ENCODE measurements at regions not wholly inside any gene's neighbourhood (a gene's known extent, or its start where the extent isn't known, plus 50 kb on each side); places are given as distances from the start of the nearest gene placed in this dataset.
"Not testable (repeated sequence)": the region's sequence is repeated elsewhere in the genome, so short reads cannot be mapped to it uniquely, and the experiment has no call there.

GRCh38 chr2:195164930-195165329 is 492.1 kb upstream of the SLC39A10 start:
- H3K4me1 Mint-ChIP-seq (ENCODE audit: low read depth): no peaks in the 10 kb centered on the region
- H3K27me3 Mint-ChIP-seq (ENCODE audit: low read depth): peaks cover 7% of the 10 kb centered on the region
- DNase-seq (ENCODE audit: low spot score): no peak
- no peaks in the 10 kb centered on the region for H3K36me3 Mint-ChIP-seq (ENCODE audit: low read depth)
- H3K9me3 Mint-ChIP-seq: no peaks in the 10 kb centered on the region
- no peak overlapping the region for H3K27ac Mint-ChIP-seq
- intact Hi-C loops (cut with micrococcal nuclease): no loop called here
- H3K4me3 Mint-ChIP-seq (ENCODE audit: low read depth): no peak overlapping the region

GRCh38 chr2:195162918-195163317 is 494.1 kb upstream of the SLC39A10 start:
- Mint-ChIP-seq H3K36me3 (ENCODE audit: low read depth) (no peaks in the 10 kb centered on the region), H3K27ac (no peak overlapping the region), H3K27me3 (ENCODE audit: low read depth) (peaks cover 9% of the 10 kb centered on the region), H3K4me3 (ENCODE audit: low read depth) (no peak overlapping the region), H3K9me3 (no peaks in the 10 kb centered on the region), H3K4me1 (ENCODE audit: low read depth) (no peaks in the 10 kb centered on the region)
- DNase-seq (ENCODE audit: low spot score): no peak
- intact Hi-C loops (cut with micrococcal nuclease): no loop called here

- Mint-ChIP-seq H3K9me3 (no peaks in the 10 kb centered on the region), H3K4me1 (ENCODE audit: low read depth) (no peaks in the 10 kb centered on the region), H3K27ac (no peak overlapping the region), H3K4me3 (ENCODE audit: low read depth) (no peak overlapping the region), H3K36me3 (ENCODE audit: low read depth) (no peaks in the 10 kb centered on the region), H3K27me3 (ENCODE audit: low read depth) (peaks cover 9% of the 10 kb centered on the region)
- intact Hi-C loops (cut with micrococcal nuclease): no loop called here
- DNase-seq (ENCODE audit: low spot score): no peak
Measured at GRCh38 chr2:195162194-195162593, 494.8 kb upstream of the SLC39A10 start.

GRCh38 chr2:195160963-195161362 is 496.1 kb upstream of the SLC39A10 start:
- no peak overlapping the region for H3K4me3 Mint-ChIP-seq (ENCODE audit: low read depth)
- H3K9me3 Mint-ChIP-seq: no peaks in the 10 kb centered on the region
- DNase-seq (ENCODE audit: low spot score): no peak
- H3K4me1 Mint-ChIP-seq (ENCODE audit: low read depth): no peaks in the 10 kb centered on the region
- intact Hi-C loops (cut with micrococcal nuclease): no loop called here
- H3K27me3 Mint-ChIP-seq (ENCODE audit: low read depth): peaks cover 9% of the 10 kb centered on the region
- no peaks in the 10 kb centered on the region for H3K36me3 Mint-ChIP-seq (ENCODE audit: low read depth)
- no peak overlapping the region for H3K27ac Mint-ChIP-seq

- Mint-ChIP-seq H3K4me1 (ENCODE audit: low read depth) (no peaks in the 10 kb centered on the region), H3K36me3 (ENCODE audit: low read depth) (no peaks in the 10 kb centered on the region)
- intact Hi-C loops (cut with micrococcal nuclease): no loop called here
Measured at GRCh38 chr2:195151711-195152110, 505.3 kb upstream of the SLC39A10 start.

GRCh38 chr2:195150819-195151218 is 506.2 kb upstream of the SLC39A10 start:
- H3K4me3 Mint-ChIP-seq (ENCODE audit: low read depth): no peak overlapping the region
- intact Hi-C loops (cut with micrococcal nuclease): no loop called here
- H3K36me3 Mint-ChIP-seq (ENCODE audit: low read depth): no peaks in the 10 kb centered on the region
- no peaks in the 10 kb centered on the region for H3K27me3 Mint-ChIP-seq (ENCODE audit: low read depth)
- no peaks in the 10 kb centered on the region for H3K9me3 Mint-ChIP-seq
- no peaks in the 10 kb centered on the region for H3K4me1 Mint-ChIP-seq (ENCODE audit: low read depth)
- no peak overlapping the region for H3K27ac Mint-ChIP-seq
- no peak for DNase-seq (ENCODE audit: low spot score)

More at GRCh38 chr2:195151711-195152110, 505.3 kb upstream of the SLC39A10 start:
- Mint-ChIP-seq H3K9me3 (no peaks in the 10 kb centered on the region), H3K27me3 (ENCODE audit: low read depth) (no peaks in the 10 kb centered on the region), H3K27ac (no peak overlapping the region), H3K4me3 (ENCODE audit: low read depth) (no peak overlapping the region)
- DNase-seq (ENCODE audit: low spot score): no peak

GRCh38 chr2:195148004-195148403 is 509.0 kb upstream of the SLC39A10 start:
- no peaks in the 10 kb centered on the region for H3K36me3 Mint-ChIP-seq (ENCODE audit: low read depth)
- H3K4me3 Mint-ChIP-seq (ENCODE audit: low read depth): no peak overlapping the region
- peaks cover 5% of the 10 kb centered on the region for H3K9me3 Mint-ChIP-seq
- H3K27ac Mint-ChIP-seq: no peak overlapping the region
- intact Hi-C loops (cut with micrococcal nuclease): no loop called here
- no peak for DNase-seq (ENCODE audit: low spot score)
- no peaks in the 10 kb centered on the region for H3K27me3 Mint-ChIP-seq (ENCODE audit: low read depth)
- H3K4me1 Mint-ChIP-seq (ENCODE audit: low read depth): no peaks in the 10 kb centered on the region

GRCh38 chr2:195146761-195147541 is 510.1 kb upstream of the SLC39A10 start:
- Mint-ChIP-seq H3K9me3 (peaks cover 5% of the 10 kb centered on the region), H3K4me1 (ENCODE audit: low read depth) (no peaks in the 10 kb centered on the region), H3K36me3 (ENCODE audit: low read depth) (no peaks in the 10 kb centered on the region), H3K27me3 (ENCODE audit: low read depth) (no peaks in the 10 kb centered on the region), H3K27ac (no peak overlapping the region), H3K4me3 (ENCODE audit: low read depth) (no peak overlapping the region)
- no peak for DNase-seq (ENCODE audit: low spot score)
- intact Hi-C loops (cut with micrococcal nuclease): no loop called here

GRCh38 chr2:195138435-195138834 is 518.6 kb upstream of the SLC39A10 start:
- DNase-seq (ENCODE audit: low spot score): no peak
- no peaks in the 10 kb centered on the region for H3K36me3 Mint-ChIP-seq (ENCODE audit: low read depth)
- no peaks in the 10 kb centered on the region for H3K9me3 Mint-ChIP-seq
- no peak overlapping the region for H3K27ac Mint-ChIP-seq
- H3K27me3 Mint-ChIP-seq (ENCODE audit: low read depth): no peaks in the 10 kb centered on the region
- intact Hi-C loops (cut with micrococcal nuclease): no loop called here
- no peak overlapping the region for H3K4me3 Mint-ChIP-seq (ENCODE audit: low read depth)
- H3K4me1 Mint-ChIP-seq (ENCODE audit: low read depth): no peaks in the 10 kb centered on the region

GRCh38 chr2:195125889-195126288 is 531.1 kb upstream of the SLC39A10 start:
- DNase-seq (ENCODE audit: low spot score); H3K36me3 Mint-ChIP-seq (ENCODE audit: low read depth); intact Hi-C loops (cut with micrococcal nuclease); H3K4me1 Mint-ChIP-seq (ENCODE audit: low read depth); H3K9me3 Mint-ChIP-seq; H3K27ac Mint-ChIP-seq; H3K27me3 Mint-ChIP-seq (ENCODE audit: low read depth); H3K4me3 Mint-ChIP-seq (ENCODE audit: low read depth): not testable (repeated sequence)

GRCh38 chr2:195124391-195125079 is 532.5 kb upstream of the SLC39A10 start:
- no peak overlapping the region for H3K27ac Mint-ChIP-seq
- no peaks in the 10 kb centered on the region for H3K9me3 Mint-ChIP-seq
- intact Hi-C loops (cut with micrococcal nuclease): no loop called here
- no peaks in the 10 kb centered on the region for H3K27me3 Mint-ChIP-seq (ENCODE audit: low read depth)
- no peaks in the 10 kb centered on the region for H3K36me3 Mint-ChIP-seq (ENCODE audit: low read depth)
- no peak for DNase-seq (ENCODE audit: low spot score)
- no peaks in the 10 kb centered on the region for H3K4me1 Mint-ChIP-seq (ENCODE audit: low read depth)
- H3K4me3 Mint-ChIP-seq (ENCODE audit: low read depth): no peak overlapping the region

GRCh38 chr2:195122653-195123052 is 534.4 kb upstream of the SLC39A10 start:
- no peak for DNase-seq (ENCODE audit: low spot score)
- no peaks in the 10 kb centered on the region for H3K4me1 Mint-ChIP-seq (ENCODE audit: low read depth)
- no peaks in the 10 kb centered on the region for H3K9me3 Mint-ChIP-seq
- no peak overlapping the region for H3K27ac Mint-ChIP-seq
- no peaks in the 10 kb centered on the region for H3K36me3 Mint-ChIP-seq (ENCODE audit: low read depth)
- intact Hi-C loops (cut with micrococcal nuclease): no loop called here
- no peaks in the 10 kb centered on the region for H3K27me3 Mint-ChIP-seq (ENCODE audit: low read depth)
- no peak overlapping the region for H3K4me3 Mint-ChIP-seq (ENCODE audit: low read depth)

GRCh38 chr2:195121341-195121740 is 535.7 kb upstream of the SLC39A10 start:
- Mint-ChIP-seq H3K27me3 (ENCODE audit: low read depth) (no peaks in the 10 kb centered on the region), H3K9me3 (no peaks in the 10 kb centered on the region), H3K4me3 (ENCODE audit: low read depth) (no peak overlapping the region), H3K4me1 (ENCODE audit: low read depth) (no peaks in the 10 kb centered on the region), H3K27ac (no peak overlapping the region), H3K36me3 (ENCODE audit: low read depth) (no peaks in the 10 kb centered on the region)
- intact Hi-C loops (cut with micrococcal nuclease): no loop called here
- no peak for DNase-seq (ENCODE audit: low spot score)
